ENCODE measurements at regions not wholly inside any gene's neighbourhood (a gene's known extent, or its start where the extent isn't known, plus 50 kb on each side); places are given as distances from the start of the nearest gene placed in this dataset.
"Not testable (repeated sequence)": the region's sequence is repeated elsewhere in the genome, so short reads cannot be mapped to it uniquely, and the experiment has no call there.

DNA sequence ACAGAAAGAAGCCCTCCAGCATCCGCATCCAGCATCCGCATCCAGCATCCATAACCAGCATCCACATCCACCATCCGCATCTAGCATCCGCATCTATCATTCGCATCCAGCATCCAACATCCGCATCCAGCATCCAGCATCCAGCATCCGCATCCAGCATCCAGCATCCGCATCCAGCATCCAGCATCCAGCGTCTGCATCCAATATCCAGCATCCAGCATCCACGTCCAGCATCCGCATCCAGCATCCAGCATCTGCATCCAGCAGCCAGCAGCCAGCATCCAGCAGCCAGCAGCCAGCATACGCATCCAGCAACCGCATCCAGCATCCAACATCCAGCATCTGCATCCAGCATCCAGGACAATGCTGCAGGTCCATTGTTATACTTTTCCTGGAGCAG is 671.0 kb upstream of the C16orf82 start:
- DNase-seq = no peak

GRCh38 chr16:26396511-26397235 is 670.1 kb upstream of the C16orf82 start:
- no peak for DNase-seq

- no peak for DNase-seq
Measured at GRCh38 chr16:26413780-26414179, 652.9 kb upstream of the C16orf82 start.

GRCh38 chr16:26419458-26419857 is 647.3 kb upstream of the C16orf82 start:
- DNase-seq = not testable (repeated sequence)

- DNase-seq = no peak
Measured at GRCh38 chr16:26430618-26431017, 636.1 kb upstream of the C16orf82 start.

DNA sequence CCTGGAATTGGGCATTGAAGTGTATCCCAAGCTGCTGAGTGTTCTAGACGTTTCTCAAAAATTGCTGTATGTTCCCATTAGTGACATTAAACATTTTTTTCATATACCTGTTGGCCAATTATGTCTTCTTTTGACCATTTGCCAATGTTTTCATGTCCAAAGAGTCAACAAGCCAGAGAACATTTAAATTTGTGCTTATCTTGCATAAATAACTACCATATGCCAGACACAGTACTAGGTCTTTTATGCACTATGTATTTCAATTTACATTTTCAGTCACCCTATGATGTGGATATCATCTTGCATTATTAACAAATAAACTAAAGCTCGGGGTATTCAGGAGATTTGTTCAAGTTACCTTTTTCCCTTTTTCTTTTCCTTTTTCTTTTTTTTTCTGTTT is 632.9 kb upstream of the C16orf82 start:
- no peak for DNase-seq

DNA sequence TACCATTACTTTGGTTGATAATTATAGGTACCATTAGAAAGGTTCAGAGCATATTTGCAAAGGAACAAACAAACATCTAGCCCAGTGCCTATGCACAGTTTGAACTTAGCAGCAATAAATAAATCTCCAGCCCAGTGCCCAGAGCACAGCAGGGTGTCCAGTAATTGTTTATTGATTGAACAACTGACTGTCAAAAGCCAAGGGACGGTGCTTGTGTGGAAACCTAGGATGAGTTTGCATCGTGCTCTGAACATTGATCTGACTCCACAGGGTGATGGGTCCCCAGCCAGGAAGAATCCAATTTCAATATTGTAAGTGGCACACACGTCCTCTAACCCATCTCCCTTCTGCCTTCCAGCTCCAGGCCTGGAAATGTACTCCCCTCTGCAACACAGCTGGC is 625.5 kb upstream of the C16orf82 start:
- DNase-seq = no peak

DNA sequence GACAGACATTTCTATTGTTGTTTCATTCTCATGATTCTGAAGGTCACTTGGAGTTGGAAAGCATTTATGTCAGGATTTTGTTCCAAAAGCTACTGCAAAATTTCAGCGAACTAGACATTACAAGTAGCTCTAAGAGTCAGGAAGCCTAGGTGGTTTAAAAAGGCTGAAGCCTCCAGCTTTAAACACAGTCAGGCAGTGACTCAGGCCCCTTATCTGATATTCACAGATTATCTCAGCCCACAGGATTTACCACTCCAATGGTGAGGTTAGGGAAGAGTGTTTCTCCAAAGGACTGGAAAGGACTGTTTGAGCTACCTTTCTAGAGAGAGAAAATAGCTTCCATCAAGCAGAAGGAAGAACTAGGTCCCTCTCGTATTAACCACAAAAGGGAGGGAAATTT is 624.4 kb upstream of the C16orf82 start:
- DNase-seq = no peak

DNA sequence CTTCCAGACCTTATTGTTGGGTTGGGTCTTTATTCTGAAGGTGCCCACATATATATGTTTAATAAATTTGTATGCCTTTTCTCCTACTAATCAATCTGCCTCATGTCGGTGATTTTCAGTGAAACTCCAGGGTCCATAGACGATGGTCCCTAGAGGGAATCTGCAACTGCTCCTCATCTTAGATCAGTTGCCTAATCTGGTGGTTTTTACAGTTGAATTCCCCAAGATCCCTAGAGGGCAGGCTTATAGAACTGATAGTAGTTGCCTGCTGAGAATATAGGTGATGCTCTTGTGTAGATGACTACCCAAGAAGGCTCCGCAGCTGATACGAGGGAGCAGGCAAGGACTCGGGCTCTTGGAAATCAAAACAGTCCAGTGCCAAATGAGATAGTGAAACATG is 619.2 kb upstream of the C16orf82 start:
- no peak for DNase-seq

- no peak for DNase-seq
Measured at GRCh38 chr16:26453215-26453614, 613.5 kb upstream of the C16orf82 start.

DNA sequence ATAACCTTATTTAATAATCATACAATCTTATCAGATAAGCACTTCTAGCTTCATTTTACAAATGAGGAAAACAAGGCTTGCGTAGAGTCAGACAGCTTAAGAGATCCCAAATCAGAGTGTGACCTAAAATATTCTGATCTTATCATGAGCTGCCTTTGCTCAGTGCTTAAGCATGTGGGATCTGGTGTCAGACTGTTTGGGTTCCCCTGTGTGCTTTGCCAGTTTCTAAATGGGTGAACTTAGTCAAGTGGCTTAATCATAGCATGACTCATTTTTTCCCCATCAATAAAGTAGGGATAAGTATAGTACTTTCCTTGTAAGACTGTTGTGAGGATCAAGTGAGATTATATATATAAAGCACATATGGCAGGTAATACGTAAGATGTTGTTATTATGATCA is 612.6 kb upstream of the C16orf82 start:
- DNase-seq = no peak

DNA sequence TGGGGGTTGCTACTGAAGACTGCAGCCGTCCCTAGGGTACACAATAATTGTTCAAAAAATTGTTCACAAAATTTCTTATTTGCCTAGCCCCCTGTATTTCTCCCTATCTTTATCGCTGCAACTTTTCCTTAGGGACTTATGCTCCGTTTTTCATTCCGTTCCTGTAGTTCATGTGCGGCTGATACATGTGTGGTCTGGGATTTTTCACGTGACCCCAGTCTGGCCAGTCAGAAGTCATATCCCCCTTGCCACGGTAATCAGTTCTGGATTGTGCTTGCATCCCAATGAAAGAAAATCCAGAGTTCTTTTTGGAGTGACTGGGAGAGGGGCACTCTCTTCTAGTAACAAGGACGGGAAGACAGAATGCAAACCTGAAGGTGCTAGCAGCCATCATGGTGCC is 610.7 kb upstream of the C16orf82 start:
- DNase-seq = no peak

GRCh38 chr16:26457095-26457494 is 609.6 kb upstream of the C16orf82 start:
- no peak for DNase-seq

- no peak for DNase-seq
Measured at GRCh38 chr16:26457882-26458281, 608.8 kb upstream of the C16orf82 start.

DNA sequence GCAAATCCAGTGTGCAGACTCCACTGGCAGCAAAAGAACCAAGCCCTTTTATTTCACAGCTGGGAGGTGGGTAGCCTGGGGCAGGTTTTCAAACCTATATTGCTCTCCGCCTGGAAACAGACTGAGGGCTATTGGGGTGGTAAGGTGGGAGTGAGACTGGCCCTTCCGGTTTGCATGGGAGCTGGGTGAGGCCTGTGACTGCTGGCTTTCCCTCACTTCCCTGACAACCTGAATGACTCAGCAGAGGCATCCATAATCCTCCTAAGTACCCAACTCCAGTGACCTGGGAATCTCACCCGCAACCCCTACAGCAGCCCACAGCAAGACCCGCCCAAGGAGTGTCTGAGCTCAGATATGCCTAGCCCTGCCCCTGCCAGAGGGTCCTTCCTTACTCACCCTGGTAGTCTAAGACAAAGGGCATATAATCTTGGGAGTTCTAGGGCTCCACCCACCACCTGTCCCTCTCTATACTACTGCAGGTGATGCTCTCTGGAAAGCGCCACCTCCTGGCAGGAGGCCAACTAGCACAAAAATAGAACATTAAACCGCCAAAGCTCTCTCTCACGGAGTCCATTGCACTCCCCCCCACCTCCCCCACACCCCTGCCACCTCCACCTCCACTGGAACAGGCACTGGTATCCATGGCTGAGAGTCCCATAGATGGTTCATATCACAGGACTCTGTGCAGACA is 602.0 kb upstream of the C16orf82 start:
- no peak for DNase-seq

- not testable (repeated sequence) for DNase-seq
Measured at GRCh38 chr16:26474405-26474804, 592.3 kb upstream of the C16orf82 start.

DNA sequence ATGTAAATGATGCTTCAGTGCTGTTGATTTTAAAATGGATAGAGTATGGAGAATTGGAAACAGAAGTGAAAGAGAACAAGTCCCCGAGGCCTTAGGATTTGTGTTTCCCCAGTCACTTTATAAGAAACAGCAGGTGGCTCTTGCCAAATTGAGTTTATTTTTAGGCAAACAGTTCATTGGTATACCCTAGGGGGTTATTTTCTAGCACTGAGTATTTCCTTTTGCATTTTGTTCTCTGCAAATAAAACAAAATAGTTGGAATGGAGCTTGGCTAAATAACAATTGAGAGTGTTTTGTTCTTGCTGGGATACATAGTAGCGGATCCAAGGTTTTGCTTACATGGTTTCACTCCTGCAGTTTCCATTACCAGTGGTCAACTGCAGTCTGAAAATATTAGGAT is 591.1 kb upstream of the C16orf82 start:
- no peak for DNase-seq

- DNase-seq = no peak
Measured at GRCh38 chr16:26491101-26491670, 575.5 kb upstream of the C16orf82 start.

DNA sequence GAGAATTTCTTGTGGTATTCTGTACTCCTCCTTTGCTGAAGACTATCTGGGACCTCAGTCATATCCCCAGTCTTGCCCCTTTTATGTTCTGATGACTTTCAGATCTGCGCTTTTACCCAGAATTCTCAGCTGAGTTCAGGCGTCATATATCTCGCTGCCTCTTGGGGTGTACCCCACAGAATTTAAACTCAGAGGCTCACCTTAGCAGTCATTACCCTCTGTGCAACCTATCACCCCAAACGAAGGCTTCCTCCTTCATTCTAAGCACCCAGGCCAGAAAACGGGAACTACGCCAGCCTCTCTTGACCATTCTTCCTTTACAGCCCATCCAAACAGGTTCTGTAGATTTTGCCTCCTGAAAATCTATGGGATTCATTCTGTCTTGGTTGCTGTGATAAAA is 574.8 kb upstream of the C16orf82 start:
- no peak for DNase-seq

DNA sequence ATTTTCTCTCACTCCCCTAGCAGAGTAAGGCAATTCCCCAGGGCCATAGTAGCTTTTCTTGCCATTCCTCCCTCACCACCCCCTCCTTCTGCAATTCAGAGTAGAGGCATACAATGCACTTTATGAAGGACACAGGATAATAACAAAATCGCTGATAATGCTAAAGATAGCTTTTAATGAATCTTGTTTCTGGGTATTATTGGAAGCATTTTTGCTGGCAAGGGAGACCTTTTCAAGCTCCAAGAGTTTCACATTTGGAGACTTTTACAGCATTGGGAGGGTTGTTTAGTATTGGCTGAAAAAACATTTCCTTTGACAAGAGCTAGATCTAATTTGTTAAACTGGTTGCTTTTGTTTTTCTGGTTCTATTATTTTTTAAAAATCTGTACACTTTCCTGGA is 573.0 kb upstream of the C16orf82 start:
- no peak for DNase-seq

DNA sequence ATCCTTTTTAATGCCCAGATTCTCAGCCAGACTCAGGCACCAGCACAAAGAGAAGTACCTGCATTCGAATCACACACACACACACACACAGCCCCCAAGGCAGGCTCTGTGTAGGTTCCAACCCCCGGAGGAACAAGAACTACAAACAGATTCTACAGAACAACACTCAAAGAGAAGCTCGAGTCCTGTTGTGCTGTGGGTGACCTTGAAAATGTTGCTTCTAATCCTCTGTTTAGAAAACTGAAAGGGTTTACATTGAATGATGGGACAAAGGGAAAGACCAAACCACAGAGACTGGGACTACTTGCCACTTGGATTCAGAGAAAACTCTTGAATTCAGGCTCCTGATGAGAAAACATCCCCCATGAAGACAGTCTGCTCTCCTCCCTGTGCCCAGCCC is 568.8 kb upstream of the C16orf82 start:
- DNase-seq = no peak

- no peak for DNase-seq
Measured at GRCh38 chr16:26500326-26500725, 566.4 kb upstream of the C16orf82 start.

- no peak for DNase-seq
Measured at GRCh38 chr16:26505496-26505895, 561.2 kb upstream of the C16orf82 start.

DNA sequence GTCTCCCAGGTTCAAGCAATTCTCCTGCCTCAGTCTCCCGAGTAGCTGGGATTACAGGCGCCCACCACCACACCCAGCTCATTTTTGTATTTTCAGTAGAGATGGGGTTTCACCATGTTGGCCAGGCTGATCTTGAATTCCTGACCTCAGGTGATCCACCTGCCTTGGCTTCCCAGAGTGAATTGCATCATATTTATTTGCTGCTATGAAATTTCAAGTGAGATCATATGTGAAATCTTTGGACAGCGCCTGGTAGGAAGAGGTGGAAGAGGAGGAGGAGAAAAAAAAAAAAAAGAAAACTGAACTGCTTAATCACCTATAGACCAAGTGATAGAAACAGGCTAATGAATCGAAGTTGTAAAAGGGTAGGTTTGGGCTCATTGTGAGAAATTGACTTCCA is 557.8 kb upstream of the C16orf82 start:
- DNase-seq = not testable (repeated sequence)

Measured in KG1 (cell line).